ENCODE measurements at regions not wholly inside any gene's neighbourhood (a gene's known extent, or its start where the extent isn't known, plus 50 kb on each side); places are given as distances from the start of the nearest gene placed in this dataset.

- TF ChIP-seq CTCF (IDR thresholded peaks at IDR 0.05; ENCODE audit: extremely low read depth in 1 of 2, insufficient read depth in 1 of 2, low read depth in 1 of 2, low read length in 2 of 2), result no peak
- TF ChIP-seq EZH2 (IDR thresholded peaks at IDR 0.05; ENCODE audit: borderline replicate concordance, low read depth, low read length, severe bottlenecking), result no peak
- no peak for TF ChIP-seq GATA2 (IDR thresholded peaks at IDR 0.05; ENCODE audit: insufficient read depth, insufficient read length, low read depth, low read length)
- TF ChIP-seq JUN (IDR thresholded peaks at IDR 0.05; ENCODE audit: borderline replicate concordance, insufficient read depth, insufficient read length, low read depth), result no peak
- no peak for TF ChIP-seq POLR2A (IDR thresholded peaks at IDR 0.05; ENCODE audit: low read depth, low read length)
Observed at GRCh38 chr2:198214114-198214596, 409.8 kb downstream of the PLCL1 start.
